ENCODE measurements at regions not wholly inside any gene's neighbourhood (a gene's known extent, or its start where the extent isn't known, plus 50 kb on each side); places are given as distances from the start of the nearest gene placed in this dataset.

DNA sequence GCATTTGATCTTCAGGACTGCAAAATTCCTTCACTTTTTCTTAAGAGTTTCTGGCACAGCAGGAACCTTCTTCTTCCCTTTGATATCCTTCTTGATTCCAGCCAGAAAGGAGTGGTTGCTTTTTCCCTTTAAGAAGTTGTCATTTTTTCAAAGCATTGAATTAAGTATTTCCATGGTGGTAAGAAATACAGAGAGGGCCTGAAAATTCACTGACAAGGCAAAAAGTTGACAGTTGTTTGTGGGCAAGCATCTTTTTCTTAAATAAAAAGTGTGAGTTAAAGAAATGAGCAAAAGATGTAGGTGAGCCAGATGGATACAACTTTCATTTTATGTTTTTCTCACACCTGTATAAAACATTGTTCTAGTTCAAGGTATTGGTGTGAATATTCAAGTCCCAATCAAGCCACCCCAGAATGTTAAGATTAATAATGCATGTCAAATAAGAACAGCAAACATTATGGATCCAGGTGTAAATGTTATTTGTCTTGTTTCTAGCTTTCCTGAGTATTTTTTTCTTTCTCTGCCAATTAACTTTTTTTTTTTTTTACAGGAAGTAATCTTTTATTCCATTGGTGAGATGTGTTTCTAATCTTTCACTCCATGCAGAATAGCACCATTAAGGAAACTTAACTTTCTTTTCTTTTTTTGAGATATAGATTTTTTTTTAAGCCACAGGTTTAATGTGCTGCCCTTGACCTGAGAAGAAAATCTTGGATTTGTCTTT lies 334.3 kb upstream of the SEMA3A start:
- POLR2A ChIA-PET = no interaction called here
- no peak overlapping the region for H3K9ac ChIP-seq (ENCODE audit: low read length)
- TF ChIP-seq, protein P1, sequence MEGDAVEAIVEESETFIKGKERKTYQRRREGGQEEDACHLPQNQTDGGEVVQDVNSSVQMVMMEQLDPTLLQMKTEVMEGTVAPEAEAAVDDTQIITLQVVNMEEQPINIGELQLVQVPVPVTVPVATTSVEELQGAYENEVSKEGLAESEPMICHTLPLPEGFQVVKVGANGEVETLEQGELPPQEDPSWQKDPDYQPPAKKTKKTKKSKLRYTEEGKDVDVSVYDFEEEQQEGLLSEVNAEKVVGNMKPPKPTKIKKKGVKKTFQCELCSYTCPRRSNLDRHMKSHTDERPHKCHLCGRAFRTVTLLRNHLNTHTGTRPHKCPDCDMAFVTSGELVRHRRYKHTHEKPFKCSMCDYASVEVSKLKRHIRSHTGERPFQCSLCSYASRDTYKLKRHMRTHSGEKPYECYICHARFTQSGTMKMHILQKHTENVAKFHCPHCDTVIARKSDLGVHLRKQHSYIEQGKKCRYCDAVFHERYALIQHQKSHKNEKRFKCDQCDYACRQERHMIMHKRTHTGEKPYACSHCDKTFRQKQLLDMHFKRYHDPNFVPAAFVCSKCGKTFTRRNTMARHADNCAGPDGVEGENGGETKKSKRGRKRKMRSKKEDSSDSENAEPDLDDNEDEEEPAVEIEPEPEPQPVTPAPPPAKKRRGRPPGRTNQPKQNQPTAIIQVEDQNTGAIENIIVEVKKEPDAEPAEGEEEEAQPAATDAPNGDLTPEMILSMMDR (IDR thresholded peaks at IDR 0.05 in 2 of 3, conservative IDR thresholded peaks at IDR 0.05 in 1 of 3; ENCODE audit: borderline replicate concordance in 1 of 3, insufficient read depth in 1 of 3, low read depth in 2 of 3, low read length in 2 of 3) = no peak
- TF ChIP-seq SP1 (IDR thresholded peaks at IDR 0.05; ENCODE audit: low read depth) (no peak), EZH2 (IDR thresholded peaks at IDR 0.05) (no peak), YY1 (IDR thresholded peaks at IDR 0.05; ENCODE audit: extremely low read depth, insufficient replicate concordance, low read depth, low read length) (no peak), EGR1 (IDR thresholded peaks at IDR 0.05; ENCODE audit: low read depth) (no peak), ZNF274 (IDR thresholded peaks at IDR 0.05; ENCODE audit: low read depth, low read length) (no peak), SIN3A (IDR thresholded peaks at IDR 0.05; ENCODE audit: low read depth) (no peak), POLR2A (IDR thresholded peaks at IDR 0.05; ENCODE audit: borderline replicate concordance, extremely low read depth, insufficient read depth, insufficient read length) (no peak), ZFX (IDR thresholded peaks at IDR 0.05) (no peak), TCF7L2 (IDR thresholded peaks at IDR 0.05; ENCODE audit: borderline replicate concordance, extremely low read depth, insufficient read depth, insufficient read length) (no peak), JUND (IDR thresholded peaks at IDR 0.05) (no peak), FOSL1 (IDR thresholded peaks at IDR 0.05; ENCODE audit: low read depth) (no peak), CBX3 (IDR thresholded peaks at IDR 0.05; ENCODE audit: low read depth) (no peak), CEBPB (IDR thresholded peaks at IDR 0.05; ENCODE audit: low read depth) (no peak), EZH2phosphoT487 (IDR thresholded peaks at IDR 0.05; ENCODE audit: borderline replicate concordance) (no peak), POLR2AphosphoS5 (IDR thresholded peaks at IDR 0.05; ENCODE audit: low read depth, low read length) (no peak)
- TF ChIP-seq, protein P2, sequence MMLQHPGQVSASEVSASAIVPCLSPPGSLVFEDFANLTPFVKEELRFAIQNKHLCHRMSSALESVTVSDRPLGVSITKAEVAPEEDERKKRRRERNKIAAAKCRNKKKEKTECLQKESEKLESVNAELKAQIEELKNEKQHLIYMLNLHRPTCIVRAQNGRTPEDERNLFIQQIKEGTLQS (IDR thresholded peaks at IDR 0.05) = no peak
- TF ChIP-seq, protein P3, sequence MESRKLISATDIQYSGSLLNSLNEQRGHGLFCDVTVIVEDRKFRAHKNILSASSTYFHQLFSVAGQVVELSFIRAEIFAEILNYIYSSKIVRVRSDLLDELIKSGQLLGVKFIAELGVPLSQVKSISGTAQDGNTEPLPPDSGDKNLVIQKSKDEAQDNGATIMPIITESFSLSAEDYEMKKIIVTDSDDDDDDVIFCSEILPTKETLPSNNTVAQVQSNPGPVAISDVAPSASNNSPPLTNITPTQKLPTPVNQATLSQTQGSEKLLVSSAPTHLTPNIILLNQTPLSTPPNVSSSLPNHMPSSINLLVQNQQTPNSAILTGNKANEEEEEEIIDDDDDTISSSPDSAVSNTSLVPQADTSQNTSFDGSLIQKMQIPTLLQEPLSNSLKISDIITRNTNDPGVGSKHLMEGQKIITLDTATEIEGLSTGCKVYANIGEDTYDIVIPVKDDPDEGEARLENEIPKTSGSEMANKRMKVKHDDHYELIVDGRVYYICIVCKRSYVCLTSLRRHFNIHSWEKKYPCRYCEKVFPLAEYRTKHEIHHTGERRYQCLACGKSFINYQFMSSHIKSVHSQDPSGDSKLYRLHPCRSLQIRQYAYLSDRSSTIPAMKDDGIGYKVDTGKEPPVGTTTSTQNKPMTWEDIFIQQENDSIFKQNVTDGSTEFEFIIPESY (IDR thresholded peaks at IDR 0.05; ENCODE audit: extremely low read depth, insufficient replicate concordance, low read length) = no peak
- TF ChIP-seq, protein P4, sequence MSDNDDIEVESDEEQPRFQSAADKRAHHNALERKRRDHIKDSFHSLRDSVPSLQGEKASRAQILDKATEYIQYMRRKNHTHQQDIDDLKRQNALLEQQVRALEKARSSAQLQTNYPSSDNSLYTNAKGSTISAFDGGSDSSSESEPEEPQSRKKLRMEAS (IDR thresholded peaks at IDR 0.05) = no peak
- TF ChIP-seq, protein P5, sequence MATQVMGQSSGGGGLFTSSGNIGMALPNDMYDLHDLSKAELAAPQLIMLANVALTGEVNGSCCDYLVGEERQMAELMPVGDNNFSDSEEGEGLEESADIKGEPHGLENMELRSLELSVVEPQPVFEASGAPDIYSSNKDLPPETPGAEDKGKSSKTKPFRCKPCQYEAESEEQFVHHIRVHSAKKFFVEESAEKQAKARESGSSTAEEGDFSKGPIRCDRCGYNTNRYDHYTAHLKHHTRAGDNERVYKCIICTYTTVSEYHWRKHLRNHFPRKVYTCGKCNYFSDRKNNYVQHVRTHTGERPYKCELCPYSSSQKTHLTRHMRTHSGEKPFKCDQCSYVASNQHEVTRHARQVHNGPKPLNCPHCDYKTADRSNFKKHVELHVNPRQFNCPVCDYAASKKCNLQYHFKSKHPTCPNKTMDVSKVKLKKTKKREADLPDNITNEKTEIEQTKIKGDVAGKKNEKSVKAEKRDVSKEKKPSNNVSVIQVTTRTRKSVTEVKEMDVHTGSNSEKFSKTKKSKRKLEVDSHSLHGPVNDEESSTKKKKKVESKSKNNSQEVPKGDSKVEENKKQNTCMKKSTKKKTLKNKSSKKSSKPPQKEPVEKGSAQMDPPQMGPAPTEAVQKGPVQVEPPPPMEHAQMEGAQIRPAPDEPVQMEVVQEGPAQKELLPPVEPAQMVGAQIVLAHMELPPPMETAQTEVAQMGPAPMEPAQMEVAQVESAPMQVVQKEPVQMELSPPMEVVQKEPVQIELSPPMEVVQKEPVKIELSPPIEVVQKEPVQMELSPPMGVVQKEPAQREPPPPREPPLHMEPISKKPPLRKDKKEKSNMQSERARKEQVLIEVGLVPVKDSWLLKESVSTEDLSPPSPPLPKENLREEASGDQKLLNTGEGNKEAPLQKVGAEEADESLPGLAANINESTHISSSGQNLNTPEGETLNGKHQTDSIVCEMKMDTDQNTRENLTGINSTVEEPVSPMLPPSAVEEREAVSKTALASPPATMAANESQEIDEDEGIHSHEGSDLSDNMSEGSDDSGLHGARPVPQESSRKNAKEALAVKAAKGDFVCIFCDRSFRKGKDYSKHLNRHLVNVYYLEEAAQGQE (IDR thresholded peaks at IDR 0.05; ENCODE audit: low read depth) = no peak
- no peaks in the 10 kb centered on the region for H3K79me2 ChIP-seq (ENCODE audit: insufficient read depth, low read length)
- DNase-seq (ENCODE audit: low read depth, low spot score) = no peak
- peak overlapping the region; percentile 66 for H2AFZ ChIP-seq (ENCODE audit: low read depth, low read length, poor library complexity, severe bottlenecking)
- H3K4me1 ChIP-seq (ENCODE audit: control insufficient read depth in 1 of 2, insufficient read depth in 2 of 2, low read length in 2 of 2) = peaks cover 13 to 20% of the 10 kb centered on the region in 2 experiments; a peak in 3 of 4 replicates
- H3K4me2 ChIP-seq (ENCODE audit: low read length) = peak overlapping the region; percentile 46
- no peak for ATAC-seq
- intact Hi-C loops (cut with micrococcal nuclease) = no loop called here
- RAD21 ChIA-PET (ENCODE audit: low non-redundant PET in 1 of 2, low total read pairs in 2 of 2, uncharacterized antibody in 2 of 2, unreplicated experiment in 2 of 2) = no interaction called here
- CTCF ChIA-PET = no interaction called here
- H3K4me3 ChIP-seq (replicated peaks in 1 of 2; ENCODE audit: low read depth in 1 of 2, low read length in 2 of 2) = no peak overlapping the region
- no peaks in the 10 kb centered on the region for H3K9me2 ChIP-seq (ENCODE audit: insufficient read depth)
- no peaks in the 10 kb centered on the region for H3K9me3 ChIP-seq (ENCODE audit: control insufficient read depth in 1 of 2, insufficient read depth in 1 of 2, low read depth in 1 of 2, low read length in 2 of 2)
- H3K36me3 ChIP-seq (ENCODE audit: control insufficient read depth in 1 of 2, insufficient read depth in 2 of 2, low read length in 2 of 2) = no peaks in the 10 kb centered on the region
- H3K27ac ChIP-seq (ENCODE audit: low read depth, low read length) = no peak overlapping the region
- no peaks in the 10 kb centered on the region for H3K27me3 ChIP-seq (ENCODE audit: insufficient read depth, low read length)
- no TSS peak for BruUV-seq (replicated peaks)
- no peaks in the 10 kb centered on the region for H4K20me1 ChIP-seq (ENCODE audit: insufficient read depth)

Data from HCT116 (cell line).